ENCODE measurements at regions not wholly inside any gene's neighbourhood (a gene's known extent, or its start where the extent isn't known, plus 50 kb on each side); places are given as distances from the start of the nearest gene placed in this dataset.

GRCh38 chr9:12874395-12874794 lies 99.6 kb downstream of the LURAP1L start:
- intact Hi-C loops (cut with DNase I) = no loop called here
- DNase-seq (no peak), ATAC-seq (no peak)

- ATAC-seq (no peak), DNase-seq (no peak)
- intact Hi-C loops (cut with DNase I) = no loop called here
Observed at GRCh38 chr9:12875191-12875590, 100.4 kb downstream of the LURAP1L start.

- DNase-seq (no peak), ATAC-seq (no peak)
- intact Hi-C loops (cut with DNase I) = no loop called here
Observed at GRCh38 chr9:12876872-12877271, 102.1 kb downstream of the LURAP1L start.

GRCh38 chr9:12878351-12878978 lies 103.6 kb downstream of the LURAP1L start:
- DNase-seq (no peak), ATAC-seq (no peak)
- intact Hi-C loops (cut with DNase I) = no loop called here

- DNase-seq (no peak), ATAC-seq (no peak)
- intact Hi-C loops (cut with DNase I) = loop anchor here in 1 of 2 donors (10.0 kb wide), 1 partner anchor 155 kb away; no protein-coding TSS in a partner anchor
Observed at GRCh38 chr9:12879961-12880360, 105.1 kb downstream of the LURAP1L start.

- DNase-seq (no peak), ATAC-seq (no peak)
- intact Hi-C loops (cut with DNase I) = loop anchor here in 1 of 2 donors (10.0 kb wide), 1 partner anchor 156 kb away; no protein-coding TSS in a partner anchor
Observed at GRCh38 chr9:12880406-12881015, 105.7 kb downstream of the LURAP1L start.

GRCh38 chr9:12882430-12882829 lies 107.6 kb downstream of the LURAP1L start:
- DNase-seq (no peak), ATAC-seq (peak; percentile 72 to 76)

GRCh38 chr9:12884736-12885395 lies 110.0 kb downstream of the LURAP1L start:
- peak; percentile 61 to 89 for ATAC-seq
- no peak for DNase-seq
- intact Hi-C loops (cut with DNase I) = loop anchor here (2.0 to 10.0 kb wide), 2 partner anchors 160 to 162 kb away; no protein-coding TSS in a partner anchor

More at GRCh38 chr9:12882430-12882829, 107.6 kb downstream of the LURAP1L start:
- intact Hi-C loops (cut with DNase I) = loop anchor here in 1 of 2 donors (10.0 kb wide), 1 partner anchor 158 kb away; no protein-coding TSS in a partner anchor

- intact Hi-C loops (cut with DNase I) = loop anchor here in 1 of 2 donors (10.0 kb wide), 1 partner anchor 165 kb away; no protein-coding TSS in a partner anchor
- DNase-seq (no peak), ATAC-seq (no peak)
Observed at GRCh38 chr9:12889402-12890106, 114.7 kb downstream of the LURAP1L start.

- no peak for ATAC-seq
- intact Hi-C loops (cut with DNase I) = no loop called here
Observed at GRCh38 chr9:12891588-12891987, 116.8 kb downstream of the LURAP1L start.

GRCh38 chr9:12903316-12903715 lies 128.5 kb downstream of the LURAP1L start:
- no peak for DNase-seq
- ATAC-seq = no peak
- intact Hi-C loops (cut with DNase I) = no loop called here

More at GRCh38 chr9:12891588-12891987, 116.8 kb downstream of the LURAP1L start:
- no peak for DNase-seq

GRCh38 chr9:12904261-12905000 lies 129.6 kb downstream of the LURAP1L start:
- DNase-seq = no peak
- intact Hi-C loops (cut with DNase I) = no loop called here

GRCh38 chr9:12906646-12907045 lies 131.8 kb downstream of the LURAP1L start:
- ATAC-seq = no peak
- no peak for DNase-seq
- intact Hi-C loops (cut with DNase I) = no loop called here

More at GRCh38 chr9:12904261-12905000, 129.6 kb downstream of the LURAP1L start:
- no peak for ATAC-seq

- ATAC-seq (no peak), DNase-seq (no peak)
- intact Hi-C loops (cut with DNase I) = no loop called here
Observed at GRCh38 chr9:12908895-12909294, 134.1 kb downstream of the LURAP1L start.

- no peak for ATAC-seq
- intact Hi-C loops (cut with DNase I) = no loop called here
Observed at GRCh38 chr9:12915366-12915954, 140.6 kb downstream of the LURAP1L start.

GRCh38 chr9:12916042-12916441 lies 141.2 kb downstream of the LURAP1L start:
- intact Hi-C loops (cut with DNase I) = no loop called here

More at GRCh38 chr9:12915366-12915954, 140.6 kb downstream of the LURAP1L start:
- no peak for DNase-seq

GRCh38 chr9:12920437-12920836 lies 145.6 kb downstream of the LURAP1L start:
- DNase-seq = no peak
- no peak for ATAC-seq
- intact Hi-C loops (cut with DNase I) = no loop called here

More at GRCh38 chr9:12916042-12916441, 141.2 kb downstream of the LURAP1L start:
- ATAC-seq (no peak), DNase-seq (no peak)

- ATAC-seq (no peak), DNase-seq (no peak)
- intact Hi-C loops (cut with DNase I) = no loop called here
Observed at GRCh38 chr9:12921621-12922020, 146.8 kb downstream of the LURAP1L start.
